PC-3 (cell line): ENCODE measurements at regions not wholly inside any gene's neighbourhood (a gene's known extent, or its start where the extent isn't known, plus 50 kb on each side); places are given as distances from the start of the nearest gene placed in this dataset.

Experiments
- ATAC-seq: fragments of 200-7000 bp; cut with Tn5 transposase; 2 replicates; pipeline ENCODE4 v1.9.1; 2020; ENCODE audit warnings: mild to moderate bottlenecking, moderate library complexity
- BruUV-seq: library from RNA; stranded (reverse); fragments of 400-500 nt; replicated peaks from 2 replicates; lab custom pipeline; 2021; lab: Mats Ljungman, UMichigan
- CTCF ChIA-PET: fragments of 300-600 bp; sonication (Branson Sonifier 250); formaldehyde crosslinking; loops from one replicate; lab custom pipeline; 2022; ENCODE audit warnings: antibody characterized with exemption; lab: Charles Lee
- POLR2A ChIA-PET: fragments of 300-600 bp; sonication (Branson Sonifier 250); formaldehyde crosslinking; loops from one replicate; lab custom pipeline; 2022; ENCODE audit warnings: antibody characterized with exemption; ENCODE audit not compliant: unreplicated experiment; lab: Charles Lee
- DNase-seq: peaks from one replicate; pipeline ENCODE4 v3.0.0-alpha.2; 2015
- H2AFZ ChIP-seq: fragments of 300-600 bp; sonication (generic); 2 replicates; pipeline ENCODE4 v1.6.0; 2016; ENCODE audit warnings: antibody characterized with exemption, low read length
- H3F3A ChIP-seq: fragments of 300-600 bp; sonication (generic); one replicate; pipeline ENCODE4 v1.6.0; 2017; ENCODE audit warnings: antibody characterized with exemption, low read length, control low read depth, mild to moderate bottlenecking; ENCODE audit not compliant: unreplicated experiment
- H3K27ac ChIP-seq: fragments of 300-600 bp; sonication (generic); 2 replicates; pipeline ENCODE4 v1.5.1; 2016; ENCODE audit warnings: mild to moderate bottlenecking, low read length
- H3K27me3 ChIP-seq: fragments of 300-600 bp; sonication (generic); 2 replicates; pipeline ENCODE4 v1.6.1; 2016; ENCODE audit warnings: low read length, mixed read lengths
- H3K36me3 ChIP-seq: fragments of 300-600 bp; sonication (generic); 2 replicates; pipeline ENCODE4 v1.6.1; 2016; ENCODE audit warnings: low read depth, mixed run types, low read length, mixed read lengths
- H3K4me1 ChIP-seq: fragments of 300-600 bp; sonication (generic); 2 replicates; pipeline ENCODE4 v1.5.1; 2016; ENCODE audit warnings: low read length; ENCODE audit not compliant: insufficient read depth
- H3K4me2 ChIP-seq: fragments of 300-600 bp; sonication (generic); 2 replicates; pipeline ENCODE4 v1.6.0; 2016; ENCODE audit warnings: low read length
- H3K4me3 ChIP-seq: fragments of 300-600 bp; sonication (generic); 2 replicates; pipeline ENCODE4 v1.5.1; 2016; ENCODE audit warnings: mild to moderate bottlenecking, low read length, mixed read lengths
- H3K79me2 ChIP-seq: fragments of 300-600 bp; sonication (generic); 2 replicates; pipeline ENCODE4 v1.6.1; 2017; ENCODE audit warnings: low read length, mixed read lengths
- H3K9ac ChIP-seq: fragments of 300-600 bp; sonication (generic); 2 replicates; pipeline ENCODE4 v1.6.0; 2016; ENCODE audit warnings: mild to moderate bottlenecking, low read length
- H3K9me2 ChIP-seq: fragments of 300-600 bp; sonication (generic); replicated peaks from 2 replicates; pipeline ENCODE4 v1.6.1; 2016; ENCODE audit warnings: mixed run types, low read length, mixed read lengths
- H3K9me3 ChIP-seq: fragments of 300-600 bp; sonication (generic); 2 replicates; pipeline ENCODE4 v1.6.1; 2016; ENCODE audit warnings: low read length, mixed read lengths
- H4K20me1 ChIP-seq: fragments of 300-600 bp; sonication (generic); 2 replicates; pipeline ENCODE4 v1.6.1; 2016; ENCODE audit warnings: low read length, mixed read lengths
- EZH2 ChIP-seq: fragments of 300-600 bp; sonication (generic); IDR thresholded peaks from one replicate; pipeline ENCODE4 v1.6.1; 2017; ENCODE audit warnings: antibody characterized with exemption, mild to moderate bottlenecking, low read length; ENCODE audit not compliant: unreplicated experiment
- EZH2phosphoT487 ChIP-seq: fragments of 300-600 bp; sonication (generic); IDR thresholded peaks from 2 replicates; pipeline ENCODE4 v1.6.1; 2018; ENCODE audit warnings: mild to moderate bottlenecking, antibody characterized with exemption, low read length, borderline replicate concordance
- intact Hi-C: fragments of 100-400 bp; cut with micrococcal nuclease; formaldehyde crosslinking; loops from 2 replicates; pipeline ENCODE4 v1.9.0; 2023
- TF ChIP-seq, protein P1 (sequence below): fragments of 300-600 bp; sonication (generic); conservative IDR thresholded peaks from 2 replicates; pipeline ENCODE4 v1.5.1; 2017; ENCODE audit warnings: antibody characterized with exemption, low read depth, mild to moderate bottlenecking, low read length

DNA sequence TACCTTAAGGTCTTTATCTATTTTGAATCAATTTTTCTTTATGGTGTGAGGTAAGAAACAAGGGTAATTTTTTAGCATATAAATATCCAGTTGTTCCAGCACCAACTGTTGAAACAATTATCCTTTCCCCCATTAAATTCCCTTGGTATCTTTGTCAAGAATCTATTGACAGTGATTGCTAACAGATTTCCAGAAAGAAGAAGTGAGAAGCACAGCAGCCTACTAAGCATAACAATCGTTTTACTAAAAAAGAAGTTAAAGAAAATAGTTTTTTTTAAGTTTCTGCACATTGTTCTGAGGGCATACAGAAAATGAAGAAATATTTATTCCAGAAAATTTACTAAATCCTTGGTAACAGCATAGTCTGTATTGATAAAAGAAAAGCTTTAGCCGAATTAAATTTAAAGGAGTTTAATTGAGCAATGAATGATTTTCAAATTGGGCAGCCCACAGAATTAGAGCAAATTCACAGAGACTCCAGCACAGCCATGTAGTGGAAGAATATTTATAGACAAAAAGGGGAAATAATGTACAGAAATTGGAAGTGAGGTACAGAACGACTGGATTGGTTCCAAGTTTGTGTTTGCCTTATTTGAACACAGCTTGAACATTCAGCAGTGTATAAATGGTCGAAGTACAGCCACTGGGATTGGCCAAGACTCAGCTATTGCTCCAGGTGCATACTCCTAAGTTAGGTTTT is 97.9 kb upstream of the UST start:
- H4K20me1 ChIP-seq, result no peaks in the 10 kb centered on the region
- POLR2A ChIA-PET, result no interaction called here
- no peak for TF ChIP-seq EZH2
- TF ChIP-seq, protein P1, sequence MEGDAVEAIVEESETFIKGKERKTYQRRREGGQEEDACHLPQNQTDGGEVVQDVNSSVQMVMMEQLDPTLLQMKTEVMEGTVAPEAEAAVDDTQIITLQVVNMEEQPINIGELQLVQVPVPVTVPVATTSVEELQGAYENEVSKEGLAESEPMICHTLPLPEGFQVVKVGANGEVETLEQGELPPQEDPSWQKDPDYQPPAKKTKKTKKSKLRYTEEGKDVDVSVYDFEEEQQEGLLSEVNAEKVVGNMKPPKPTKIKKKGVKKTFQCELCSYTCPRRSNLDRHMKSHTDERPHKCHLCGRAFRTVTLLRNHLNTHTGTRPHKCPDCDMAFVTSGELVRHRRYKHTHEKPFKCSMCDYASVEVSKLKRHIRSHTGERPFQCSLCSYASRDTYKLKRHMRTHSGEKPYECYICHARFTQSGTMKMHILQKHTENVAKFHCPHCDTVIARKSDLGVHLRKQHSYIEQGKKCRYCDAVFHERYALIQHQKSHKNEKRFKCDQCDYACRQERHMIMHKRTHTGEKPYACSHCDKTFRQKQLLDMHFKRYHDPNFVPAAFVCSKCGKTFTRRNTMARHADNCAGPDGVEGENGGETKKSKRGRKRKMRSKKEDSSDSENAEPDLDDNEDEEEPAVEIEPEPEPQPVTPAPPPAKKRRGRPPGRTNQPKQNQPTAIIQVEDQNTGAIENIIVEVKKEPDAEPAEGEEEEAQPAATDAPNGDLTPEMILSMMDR, result no peak
- TF ChIP-seq EZH2phosphoT487, result no peak

DNA sequence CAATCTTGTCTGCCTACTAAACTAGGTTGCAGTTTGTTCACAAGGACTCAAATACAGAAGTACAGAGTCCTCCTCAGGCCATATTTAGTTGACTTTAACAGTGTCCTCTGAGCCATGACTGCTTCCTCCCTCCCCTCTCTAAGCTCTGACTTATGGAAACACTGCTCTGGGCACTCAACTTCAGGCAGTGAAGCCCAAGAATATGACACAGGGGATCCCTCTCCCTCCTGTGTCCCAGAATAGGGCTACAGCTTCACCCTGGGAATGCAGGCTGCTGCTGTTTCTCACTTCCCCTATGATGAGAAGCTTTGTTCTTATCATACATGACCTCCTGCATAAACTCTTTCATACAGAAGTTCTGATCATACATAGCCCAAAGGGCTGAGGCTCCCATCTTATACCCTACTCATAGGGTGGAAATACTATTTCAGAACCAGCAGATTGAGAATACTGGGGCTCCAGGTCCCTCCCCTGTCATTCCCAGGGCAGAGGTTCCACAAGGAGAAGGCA is 97.3 kb upstream of the UST start:
- Histone ChIP-seq H3K27me3 (no peaks in the 10 kb centered on the region), H4K20me1 (no peaks in the 10 kb centered on the region), H3K79me2 (no peaks in the 10 kb centered on the region), H3F3A (no peaks in the 10 kb centered on the region), H3K36me3 (no peaks in the 10 kb centered on the region), H3K9ac (no peak overlapping the region), H3K27ac (no peak overlapping the region), H3K4me2 (no peak overlapping the region), H3K9me3 (peaks cover 15% of the 10 kb centered on the region; the same call in 1 of the 2 replicates), H3K4me1 (no peaks in the 10 kb centered on the region), H3K9me2 (no peaks in the 10 kb centered on the region), H2AFZ (no peak overlapping the region), H3K4me3 (no peak overlapping the region)
- no peak for ATAC-seq
- DNase-seq, result no peak
- POLR2A ChIA-PET, result interaction anchor here (0.6 kb wide), 1 partner anchor 107 kb away, joined by 3 read pairs; no protein-coding TSS in a partner anchor
- no TSS peak for BruUV-seq
- intact Hi-C loops, result no loop called here
- CTCF ChIA-PET, result interaction anchor here (0.7 kb wide), 1 partner anchor 87 kb away, joined by 3 read pairs; no protein-coding TSS in a partner anchor
- TF ChIP-seq EZH2, result no peak
- TF ChIP-seq, protein P1, result no peak
- no peak for TF ChIP-seq EZH2phosphoT487

More for the DNA sequence above, 97.9 kb upstream of the UST start:
- H3K4me2 ChIP-seq, result no peak overlapping the region
- H2AFZ ChIP-seq, result no peak overlapping the region
- no peaks in the 10 kb centered on the region for H3K27me3 ChIP-seq
- H3K36me3 ChIP-seq, result no peaks in the 10 kb centered on the region
- intact Hi-C loops, result no loop called here
- no peak overlapping the region for H3K9ac ChIP-seq
- DNase-seq, result no peak
- no peaks in the 10 kb centered on the region for H3K79me2 ChIP-seq
- ATAC-seq, result no peak
- CTCF ChIA-PET, result interaction anchor here (0.7 kb wide), 1 partner anchor 87 kb away, joined by 3 read pairs; no protein-coding TSS in a partner anchor
- H3K4me3 ChIP-seq, result no peak overlapping the region
- H3F3A ChIP-seq, result no peaks in the 10 kb centered on the region
- H3K9me2 ChIP-seq, result no peaks in the 10 kb centered on the region
- no TSS peak for BruUV-seq
- H3K27ac ChIP-seq, result no peak overlapping the region
- peaks cover 14% of the 10 kb centered on the region; the same call in 1 of the 2 replicates for H3K9me3 ChIP-seq
- H3K4me1 ChIP-seq, result no peaks in the 10 kb centered on the region

DNA sequence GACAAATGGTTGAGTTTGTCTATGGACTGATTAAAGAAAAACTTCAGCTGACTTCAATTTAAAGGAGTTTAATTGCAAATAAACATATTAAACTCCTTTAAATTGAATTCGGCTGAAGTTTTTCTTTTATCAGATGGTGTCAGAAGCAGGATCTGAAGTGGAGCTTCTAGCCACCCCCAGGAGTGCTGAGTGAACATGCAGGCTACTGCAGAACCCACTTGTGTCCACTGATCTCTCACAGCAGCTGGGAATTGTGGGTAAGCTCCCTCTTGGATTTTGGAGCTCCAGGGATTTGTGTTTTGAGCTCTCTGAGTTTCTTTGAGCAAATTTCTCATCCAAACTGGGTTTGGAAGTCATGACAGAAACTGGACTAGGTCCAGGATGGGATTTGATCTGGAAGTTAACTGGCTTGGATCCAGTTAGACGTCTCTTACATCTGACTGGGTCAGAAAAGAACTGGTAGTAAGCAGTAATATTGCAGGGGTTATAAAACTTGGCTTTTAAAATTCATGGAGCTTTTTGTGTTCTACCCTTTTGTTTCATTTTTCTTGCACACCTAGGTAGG is 95.8 kb upstream of the UST start:
- H3F3A ChIP-seq, result no peaks in the 10 kb centered on the region
- H2AFZ ChIP-seq, result no peak overlapping the region
- ATAC-seq, result no peak
- no peaks in the 10 kb centered on the region for H3K79me2 ChIP-seq
- H3K9me2 ChIP-seq, result no peaks in the 10 kb centered on the region
- no peaks in the 10 kb centered on the region for H3K36me3 ChIP-seq
- peaks cover 15% of the 10 kb centered on the region; the same call in 1 of the 2 replicates for H3K9me3 ChIP-seq
- no peak overlapping the region for H3K27ac ChIP-seq
- intact Hi-C loops, result no loop called here
- ChIA-PET CTCF (no interaction called here), POLR2A (no interaction called here)
- no peaks in the 10 kb centered on the region for H3K4me1 ChIP-seq
- no peak overlapping the region for H3K4me3 ChIP-seq
- no peak for DNase-seq
- no peaks in the 10 kb centered on the region for H4K20me1 ChIP-seq
- H3K4me2 ChIP-seq, result no peak overlapping the region
- H3K9ac ChIP-seq, result no peak overlapping the region
- BruUV-seq, result no TSS peak
- H3K27me3 ChIP-seq, result no peaks in the 10 kb centered on the region
- TF ChIP-seq EZH2phosphoT487 (no peak), EZH2 (no peak)
- TF ChIP-seq, protein P1, result no peak
